Loucy (cell line): ENCODE measurements at regions not wholly inside any gene's neighbourhood (a gene's known extent, or its start where the extent isn't known, plus 50 kb on each side); places are given as distances from the start of the nearest gene placed in this dataset.

ENCODE experiments used
- CTCF ChIP-seq: fragments of 200-600 bp; sonication (generic); conservative IDR thresholded peaks from 2 replicates; pipeline ENCODE4 v1.5.1; 2014; ENCODE audit warnings: mild to moderate bottlenecking, antibody characterized with exemption, low read length
- EZH2phosphoT487 ChIP-seq: fragments of 200-600 bp; IDR thresholded peaks from 2 replicates; pipeline ENCODE4 v1.6.1; 2018; ENCODE audit warnings: antibody characterized with exemption, mild to moderate bottlenecking, moderate library complexity, borderline replicate concordance

DNA sequence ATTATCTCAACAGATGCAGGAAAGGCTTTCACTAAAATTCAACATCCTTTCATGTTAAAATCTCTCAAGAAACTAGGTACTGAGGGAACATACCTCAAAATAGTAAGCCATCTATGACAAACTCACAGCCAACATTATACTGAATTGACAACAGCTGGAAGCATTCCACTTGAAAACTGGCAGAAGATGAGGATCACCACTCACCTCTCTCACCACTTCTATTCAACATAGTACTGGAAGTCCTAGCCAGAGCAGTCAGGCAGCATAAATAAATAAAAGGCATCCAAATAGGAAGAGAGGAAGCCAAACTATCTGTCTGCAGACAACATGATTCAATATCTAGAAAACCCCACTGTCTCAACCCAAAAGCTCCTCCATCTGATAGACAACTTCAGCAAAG lies 203.6 kb upstream of the GRAMD2B start:
- no peak for TF ChIP-seq CTCF
- TF ChIP-seq EZH2phosphoT487, result no peak
